Erythroblast (primary cell): ENCODE measurements at regions not wholly inside any gene's neighbourhood (a gene's known extent, or its start where the extent isn't known, plus 50 kb on each side); places are given as distances from the start of the nearest gene placed in this dataset.

Source experiments
- GATA1 ChIP-seq: IDR thresholded peaks from 2 replicates; pipeline ENCODE4 v1.6.1; 2011; ENCODE audit warnings: low read depth, mild to moderate bottlenecking, control low read depth, low read length, moderate library complexity
- POLR2A ChIP-seq: IDR thresholded peaks from 2 replicates; pipeline ENCODE4 v1.6.1; 2011; ENCODE audit warnings: mild to moderate bottlenecking, low read length

- TF ChIP-seq POLR2A (no peak), GATA1 (no peak)
These were observed 625.6 kb downstream of the AACS start for GRCh38 chr12:125690841-125691240.
